ENCODE measurements at regions not wholly inside any gene's neighbourhood (a gene's known extent, or its start where the extent isn't known, plus 50 kb on each side); places are given as distances from the start of the nearest gene placed in this dataset.

- Histone ChIP-seq H3K4me3 (no peak overlapping the region), H3K36me3 (no peaks in the 10 kb centered on the region), H3K27me3 (no peaks in the 10 kb centered on the region), H3K9me3 (no peaks in the 10 kb centered on the region), H3K4me1 (no peaks in the 10 kb centered on the region), H3K27ac (no peak overlapping the region)
- TF ChIP-seq EP300 (IDR thresholded peaks at IDR 0.05) (no peak), POLR2A (IDR thresholded peaks at IDR 0.05) (no peak), CTCF (IDR thresholded peaks at IDR 0.05) (no peak)
- 49 to 97% methylated on average over 1 of the region's 1 CpG for WGBS, 2 donors
- no peak for DNase-seq (ENCODE audit: low spot score in 2 of 2)
These were observed 1452.6 kb downstream of the PCDH7 start for GRCh38 chr4:32172761-32173160.

GRCh38 chr4:32180086-32180485, 1459.9 kb downstream of the PCDH7 start:
- Histone ChIP-seq H3K36me3 (no peaks in the 10 kb centered on the region), H3K27ac (no peak overlapping the region), H3K4me1 (peaks cover 0 to 3% (median 0%) of the 10 kb centered on the region in 4 donors), H3K9me3 (no peaks in the 10 kb centered on the region), H3K27me3 (no peaks in the 10 kb centered on the region), H3K4me3 (no peak overlapping the region)
- TF ChIP-seq CTCF (IDR thresholded peaks at IDR 0.05): no peak
- no peak for TF ChIP-seq EP300 (IDR thresholded peaks at IDR 0.05)
- TF ChIP-seq POLR2A (IDR thresholded peaks at IDR 0.05): no peak
- DNase-seq (ENCODE audit: low spot score in 2 of 2): no peak

GRCh38 chr4:32184186-32184585, 1464.0 kb downstream of the PCDH7 start:
- WGBS, 2 donors: 42 to 60% methylated on average over 2 of the region's 2 CpGs
- no peaks in the 10 kb centered on the region for H3K36me3 ChIP-seq

GRCh38 chr4:32189130-32189529, 1469.0 kb downstream of the PCDH7 start:
- 95% methylated on average over 7 to 10 of the region's 10 CpGs for WGBS, 2 donors
- Histone ChIP-seq H3K9me3 (no peaks in the 10 kb centered on the region), H3K4me1 (peaks cover 0 to 3% (median 0%) of the 10 kb centered on the region in 4 donors), H3K36me3 (no peaks in the 10 kb centered on the region), H3K4me3 (no peak overlapping the region), H3K27me3 (no peaks in the 10 kb centered on the region), H3K27ac (no peak overlapping the region)
- TF ChIP-seq EP300 (IDR thresholded peaks at IDR 0.05): no peak
- DNase-seq (ENCODE audit: low spot score in 2 of 2): no peak

More at GRCh38 chr4:32184186-32184585, 1464.0 kb downstream of the PCDH7 start:
- H3K4me1 ChIP-seq: peaks cover 0 to 3% (median 0%) of the 10 kb centered on the region in 4 donors
- no peak overlapping the region for H3K4me3 ChIP-seq
- H3K27me3 ChIP-seq: no peaks in the 10 kb centered on the region
- no peak for DNase-seq (ENCODE audit: low spot score in 2 of 2)
- TF ChIP-seq CTCF (IDR thresholded peaks at IDR 0.05) (no peak), EP300 (IDR thresholded peaks at IDR 0.05) (no peak), POLR2A (IDR thresholded peaks at IDR 0.05) (no peak)
- H3K27ac ChIP-seq: no peak overlapping the region
- H3K9me3 ChIP-seq: no peaks in the 10 kb centered on the region

- H3K9me3 ChIP-seq: no peaks in the 10 kb centered on the region
- no peak for TF ChIP-seq POLR2A (IDR thresholded peaks at IDR 0.05)
- TF ChIP-seq EP300 (IDR thresholded peaks at IDR 0.05): no peak
- no peak for TF ChIP-seq CTCF (IDR thresholded peaks at IDR 0.05)
- no peaks in the 10 kb centered on the region for H3K27me3 ChIP-seq
- no peak overlapping the region for H3K4me3 ChIP-seq
- no peak for DNase-seq (ENCODE audit: low spot score in 2 of 2)
- 91 to 100% methylated on average over 3 to 5 of the region's 5 CpGs for WGBS, 2 donors
- H3K4me1 ChIP-seq: peaks cover 0 to under 1% (median 0%) of the 10 kb centered on the region in 4 donors
- H3K27ac ChIP-seq: no peak overlapping the region
- no peaks in the 10 kb centered on the region for H3K36me3 ChIP-seq
These were observed 1469.6 kb downstream of the PCDH7 start for GRCh38 chr4:32189788-32190187.

GRCh38 chr4:32191961-32192360, 1471.8 kb downstream of the PCDH7 start:
- Histone ChIP-seq H3K4me3 (no peak overlapping the region), H3K27me3 (no peaks in the 10 kb centered on the region), H3K9me3 (no peaks in the 10 kb centered on the region), H3K4me1 (no peaks in the 10 kb centered on the region), H3K36me3 (no peaks in the 10 kb centered on the region), H3K27ac (no peak overlapping the region)
- no peak for TF ChIP-seq CTCF (IDR thresholded peaks at IDR 0.05)
- no peak for TF ChIP-seq EP300 (IDR thresholded peaks at IDR 0.05)
- TF ChIP-seq POLR2A (IDR thresholded peaks at IDR 0.05): no peak
- WGBS, 2 donors: 51 to 55% methylated on average over 4 of the region's 4 CpGs
- DNase-seq (ENCODE audit: low spot score in 2 of 2): no peak
